Activated CD4-positive, alpha-beta T cell treated with anti-CD3 and anti-CD28 coated beads for 36 hours (primary cell): ENCODE measurements at regions not wholly inside any gene's neighbourhood (a gene's known extent, or its start where the extent isn't known, plus 50 kb on each side); places are given as distances from the start of the nearest gene placed in this dataset.

Experiments
- ATAC-seq: fragments of 200-7000 bp; cut with Tn5 transposase; one replicate; pipeline ENCODE4 v1.10.0; 2021; ENCODE audit warnings: mild to moderate bottlenecking, moderate library complexity
- CTCF ChIA-PET: fragments of 350-600 bp; sonication (Branson Sonifier 250); formaldehyde crosslinking; loops from one replicate; lab custom pipeline; 2021; ENCODE audit warnings: antibody characterized with exemption; lab: Charles Lee
- POLR2A ChIA-PET: fragments of 350-600 bp; sonication (Branson Sonifier 250); formaldehyde crosslinking; loops from one replicate; lab custom pipeline; 2021; ENCODE audit warnings: antibody characterized with exemption, inconsistent platforms; lab: Charles Lee
- DNase-seq: peaks from one replicate; pipeline ENCODE4 v3.0.0-alpha.2; 2020
- H3K27ac Mint-ChIP-seq: one replicate; pipeline ENCODE4 v1.8.0; 2021; ENCODE audit warnings: mixed read lengths
- H3K27me3 Mint-ChIP-seq: one replicate; pipeline ENCODE4 v1.8.0; 2021; ENCODE audit warnings: mixed read lengths
- H3K36me3 Mint-ChIP-seq: one replicate; pipeline ENCODE4 v1.8.0; 2021; ENCODE audit warnings: low read depth, mixed read lengths
- H3K4me1 Mint-ChIP-seq: one replicate; pipeline ENCODE4 v1.8.0; 2021; ENCODE audit warnings: mixed read lengths
- H3K4me3 Mint-ChIP-seq: one replicate; pipeline ENCODE4 v1.8.0; 2021; ENCODE audit warnings: mild to moderate bottlenecking, moderate library complexity, mixed read lengths
- H3K9me3 Mint-ChIP-seq: one replicate; pipeline ENCODE4 v1.8.0; 2021; ENCODE audit warnings: low read depth, mixed read lengths
- intact Hi-C, 2 experiments: fragments of 100-400 bp; cut with DNase I in 1 of 2; cut with micrococcal nuclease in 1 of 2; formaldehyde crosslinking; loops; one replicate each; pipeline versions ENCODE4 v1.14.2 to v1.15.1; 2022 to 2024; cut with DNase I, micrococcal nuclease

DNA sequence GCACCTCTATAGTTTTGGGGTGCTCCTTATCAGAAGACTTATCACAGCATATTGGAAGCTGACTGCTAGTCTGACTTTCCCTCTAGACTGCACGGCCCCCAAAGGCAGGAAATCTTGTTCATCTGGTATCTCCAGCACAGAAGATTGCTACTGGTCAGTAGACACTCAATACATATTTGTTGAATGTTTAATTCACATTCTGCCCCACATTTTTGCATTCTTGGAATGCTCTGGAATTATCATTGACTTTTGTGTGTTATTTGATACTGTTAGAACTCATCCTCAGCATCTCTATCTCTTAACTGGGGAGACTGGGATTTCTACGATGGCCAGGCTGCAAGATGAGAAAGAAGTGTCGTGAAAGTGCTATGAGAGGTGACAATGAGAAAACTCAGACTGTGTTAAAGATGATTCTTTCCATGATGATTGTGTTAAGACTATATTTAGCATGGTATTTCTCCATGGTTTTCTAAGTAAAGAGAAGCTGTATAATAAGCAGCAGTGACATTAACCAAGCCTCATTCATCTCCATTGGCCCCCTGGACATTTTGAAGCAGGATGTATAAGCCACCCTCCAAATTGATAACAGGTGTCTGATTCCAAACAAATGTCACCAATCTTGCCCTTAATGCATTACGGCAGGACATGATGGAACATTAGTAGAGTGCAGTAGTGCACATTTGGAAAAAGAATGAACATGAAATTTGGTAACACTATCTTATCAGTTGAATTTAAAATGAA, 440.9 kb downstream of the RFC3 start:
- intact Hi-C loops, result no loop called here
- POLR2A ChIA-PET, result no interaction called here
- CTCF ChIA-PET, result interaction anchor here (0.6 kb wide), 1 partner anchor 458 kb away, joined by 3 read pairs; no protein-coding TSS in a partner anchor
- no peaks in the 10 kb centered on the region for H3K36me3 Mint-ChIP-seq
- H3K9me3 Mint-ChIP-seq, result no peaks in the 10 kb centered on the region
- no peak for ATAC-seq
- no peak for DNase-seq
- no peak overlapping the region for H3K4me3 Mint-ChIP-seq
- no peaks in the 10 kb centered on the region for H3K4me1 Mint-ChIP-seq
- H3K27me3 Mint-ChIP-seq, result peaks cover 2% of the 10 kb centered on the region
- H3K27ac Mint-ChIP-seq, result no peak overlapping the region

DNA sequence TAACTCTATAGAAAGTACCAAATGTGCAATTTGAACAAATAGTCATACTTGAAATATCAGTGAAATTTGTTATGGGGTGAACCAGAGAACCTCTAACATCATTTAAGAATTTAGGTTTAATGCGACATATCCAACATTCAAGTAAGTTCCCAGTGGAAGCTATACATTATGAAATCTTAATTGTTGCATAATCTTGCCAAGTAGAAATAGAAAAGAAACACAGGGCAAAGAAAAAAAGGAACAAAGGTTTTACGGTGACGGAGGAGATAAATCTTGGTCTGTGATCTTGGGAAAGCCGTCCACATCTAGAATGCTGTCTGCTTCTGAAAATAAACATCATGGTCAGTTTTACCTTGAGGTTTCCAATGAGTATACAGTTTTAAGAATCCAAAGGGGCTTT, 445.7 kb downstream of the RFC3 start:
- no peak overlapping the region for H3K4me3 Mint-ChIP-seq
- intact Hi-C loops, result no loop called here
- ChIA-PET CTCF (no interaction called here), POLR2A (no interaction called here)
- ATAC-seq (no peak), DNase-seq (no peak)
- no peaks in the 10 kb centered on the region for H3K27me3 Mint-ChIP-seq
- H3K36me3 Mint-ChIP-seq, result no peaks in the 10 kb centered on the region
- no peaks in the 10 kb centered on the region for H3K9me3 Mint-ChIP-seq
- no peaks in the 10 kb centered on the region for H3K4me1 Mint-ChIP-seq
- H3K27ac Mint-ChIP-seq, result no peak overlapping the region

DNA sequence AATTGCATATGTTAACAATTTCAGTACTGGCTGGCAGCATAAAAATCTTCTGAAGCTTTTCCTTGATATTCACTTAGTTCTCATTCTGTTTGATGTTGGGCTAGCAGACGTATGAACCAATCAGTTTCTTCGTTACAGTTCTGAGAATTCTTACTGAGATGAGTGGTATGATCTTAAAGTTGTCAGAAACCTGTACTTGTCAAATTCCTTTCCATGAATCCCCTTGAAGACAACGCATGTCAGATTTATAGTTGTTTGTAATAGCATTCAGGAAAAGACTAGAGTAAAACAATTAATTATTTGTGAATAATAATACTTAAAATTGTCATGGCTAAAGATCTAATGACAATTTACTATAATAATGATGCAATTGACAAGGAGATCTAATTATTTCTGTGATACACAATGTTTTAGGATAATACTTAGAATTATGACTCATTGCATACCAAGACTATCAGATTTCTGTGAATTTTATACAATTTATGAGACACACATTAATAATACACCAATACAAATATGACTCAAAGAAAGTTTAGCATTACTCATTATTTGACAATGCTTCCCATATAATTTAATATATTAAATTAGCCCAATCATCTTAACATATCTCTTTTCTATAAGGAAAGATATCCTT, 447.2 kb downstream of the RFC3 start:
- intact Hi-C loops, result no loop called here
- ChIA-PET CTCF (no interaction called here), POLR2A (no interaction called here)
- H3K27me3 Mint-ChIP-seq, result no peaks in the 10 kb centered on the region
- no peak overlapping the region for H3K27ac Mint-ChIP-seq
- H3K36me3 Mint-ChIP-seq, result no peaks in the 10 kb centered on the region
- no peak overlapping the region for H3K4me3 Mint-ChIP-seq
- H3K9me3 Mint-ChIP-seq, result no peaks in the 10 kb centered on the region
- DNase-seq, result no peak
- H3K4me1 Mint-ChIP-seq, result no peaks in the 10 kb centered on the region
- ATAC-seq, result no peak

DNA sequence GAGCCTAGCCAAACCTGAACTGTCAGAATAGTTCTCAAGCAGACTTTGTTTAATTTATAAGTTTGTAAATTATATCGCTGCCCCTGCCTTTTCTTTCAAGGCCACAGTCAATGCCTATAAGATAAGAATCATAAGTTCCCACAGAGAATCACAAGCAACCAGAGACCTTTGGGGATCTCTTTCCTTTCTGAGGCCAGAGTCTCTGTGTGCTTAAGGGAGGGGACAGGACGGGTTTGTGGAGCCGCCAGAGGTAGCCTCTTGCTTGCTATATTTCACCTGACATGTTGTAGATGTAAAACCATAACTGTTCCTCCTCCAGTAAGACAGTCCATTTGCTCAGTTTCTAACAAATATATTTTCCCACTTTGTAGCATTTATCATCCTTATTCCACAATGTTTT, 458.8 kb downstream of the RFC3 start:
- no peak overlapping the region for H3K4me3 Mint-ChIP-seq
- ChIA-PET POLR2A (no interaction called here), CTCF (no interaction called here)
- no peaks in the 10 kb centered on the region for H3K4me1 Mint-ChIP-seq
- intact Hi-C loops, result no loop called here
- peaks cover 2% of the 10 kb centered on the region for H3K27me3 Mint-ChIP-seq
- H3K36me3 Mint-ChIP-seq, result no peaks in the 10 kb centered on the region
- DNase-seq (no peak), ATAC-seq (no peak)
- H3K9me3 Mint-ChIP-seq, result peaks cover 6% of the 10 kb centered on the region
- no peak overlapping the region for H3K27ac Mint-ChIP-seq

DNA sequence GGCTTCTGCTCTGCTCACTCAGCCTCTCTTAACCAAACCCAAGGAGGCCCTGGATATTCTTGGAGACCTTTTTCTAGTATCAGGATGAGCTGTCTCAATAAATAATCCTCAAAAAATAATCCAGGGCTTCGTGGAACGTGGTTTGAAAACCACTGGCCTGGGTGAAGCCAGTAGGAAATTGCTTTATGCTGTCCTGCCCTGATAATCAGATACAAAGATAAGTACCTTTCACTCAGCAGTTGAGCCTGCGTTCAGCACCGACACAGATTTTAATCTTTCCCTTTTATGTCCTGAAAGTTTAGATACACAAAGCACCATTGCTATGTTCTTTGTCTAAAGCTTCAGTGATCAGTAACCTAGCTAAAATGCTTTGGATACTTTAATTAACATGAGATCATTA, 460.0 kb downstream of the RFC3 start:
- intact Hi-C loops, result no loop called here
- H3K27me3 Mint-ChIP-seq, result peaks cover 2% of the 10 kb centered on the region
- no peaks in the 10 kb centered on the region for H3K4me1 Mint-ChIP-seq
- H3K27ac Mint-ChIP-seq, result no peak overlapping the region
- peaks cover 6% of the 10 kb centered on the region for H3K9me3 Mint-ChIP-seq
- ChIA-PET CTCF (no interaction called here), POLR2A (no interaction called here)
- DNase-seq, result no peak
- no peaks in the 10 kb centered on the region for H3K36me3 Mint-ChIP-seq
- no peak overlapping the region for H3K4me3 Mint-ChIP-seq
- ATAC-seq, result no peak

DNA sequence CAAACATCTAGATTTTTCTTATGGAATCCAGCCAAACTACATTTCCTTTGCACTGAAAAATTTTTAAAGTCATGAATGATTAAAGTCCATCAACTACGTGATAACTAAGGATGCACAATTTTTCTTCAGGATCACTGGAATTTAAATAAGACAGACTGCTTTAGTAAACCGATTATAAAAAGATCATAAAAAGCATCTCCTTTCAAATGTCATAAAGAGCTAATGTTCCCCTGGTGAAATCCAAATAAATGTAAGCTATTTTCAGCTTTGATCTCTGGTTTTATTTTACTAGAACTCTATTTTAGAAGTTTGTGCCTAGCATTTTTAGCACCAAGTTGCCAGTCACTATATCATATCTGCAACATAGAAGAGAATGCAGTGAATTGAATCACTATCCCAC, 460.8 kb downstream of the RFC3 start:
- CTCF ChIA-PET, result no interaction called here
- ATAC-seq, result no peak

DNA sequence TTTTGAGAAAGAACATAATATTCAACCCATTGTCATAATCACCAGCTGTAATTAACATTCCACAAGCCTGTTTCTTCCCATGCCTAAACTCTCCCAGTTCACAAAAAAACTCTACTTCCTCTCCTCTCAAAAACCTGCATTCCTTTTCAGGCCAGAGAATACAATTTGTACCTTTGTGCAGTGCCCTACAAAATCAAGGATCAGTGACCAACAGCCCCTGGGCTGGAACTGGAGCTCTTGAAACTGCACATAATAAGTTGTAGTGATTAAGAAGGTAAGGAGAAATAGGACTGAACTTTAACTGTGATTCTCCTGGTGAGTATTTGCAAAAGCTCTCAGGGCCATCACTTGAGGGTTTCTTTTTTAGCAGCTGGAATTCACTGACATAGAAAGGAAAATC, 472.7 kb downstream of the RFC3 start:
- ChIA-PET CTCF (no interaction called here), POLR2A (no interaction called here)
- Mint-ChIP-seq H3K36me3 (no peaks in the 10 kb centered on the region), H3K4me3 (no peak overlapping the region), H3K27me3 (no peaks in the 10 kb centered on the region), H3K27ac (no peak overlapping the region), H3K9me3 (no peaks in the 10 kb centered on the region), H3K4me1 (no peaks in the 10 kb centered on the region)
- DNase-seq, result no peak
- no peak for ATAC-seq
- intact Hi-C loops, result no loop called here

More for the DNA sequence above, 460.8 kb downstream of the RFC3 start:
- intact Hi-C loops, result no loop called here
- no peak overlapping the region for H3K4me3 Mint-ChIP-seq
- H3K36me3 Mint-ChIP-seq, result no peaks in the 10 kb centered on the region
- no peaks in the 10 kb centered on the region for H3K4me1 Mint-ChIP-seq
- H3K27me3 Mint-ChIP-seq, result no peaks in the 10 kb centered on the region
- no peak overlapping the region for H3K27ac Mint-ChIP-seq
- H3K9me3 Mint-ChIP-seq, result peaks cover 12% of the 10 kb centered on the region
- POLR2A ChIA-PET, result no interaction called here
- DNase-seq, result no peak

DNA sequence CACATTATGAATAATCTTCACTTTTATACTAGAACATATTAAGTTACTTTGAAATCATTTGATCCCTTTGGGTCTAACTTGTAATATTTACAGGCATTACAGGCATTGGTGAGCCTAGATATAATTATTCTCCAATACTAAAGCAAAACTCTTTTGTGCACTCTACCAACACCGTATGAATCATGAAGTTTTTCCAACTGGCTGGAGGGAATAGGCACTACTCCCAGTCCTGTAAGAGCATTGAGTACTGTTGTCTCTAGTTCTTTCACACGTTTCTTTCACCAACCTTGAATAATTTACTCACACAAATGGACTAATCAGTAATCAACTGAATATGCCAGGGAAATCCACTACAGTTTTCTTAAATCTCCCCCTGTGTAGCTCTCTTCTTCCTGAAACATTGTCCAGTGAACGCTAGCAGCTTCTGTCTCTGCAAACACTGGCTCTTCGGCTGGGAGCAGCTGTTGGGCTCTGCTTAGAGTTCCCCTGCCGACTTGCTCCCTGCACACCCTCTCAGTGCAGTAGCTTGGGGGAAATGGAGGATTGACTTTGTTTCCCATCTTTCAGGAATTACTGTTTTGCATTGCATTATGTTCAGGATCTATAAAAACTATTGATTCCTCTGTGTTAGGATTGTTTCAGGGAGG, 476.7 kb downstream of the RFC3 start:
- Mint-ChIP-seq H3K27ac (no peak overlapping the region), H3K36me3 (no peaks in the 10 kb centered on the region), H3K4me3 (no peak overlapping the region), H3K4me1 (no peaks in the 10 kb centered on the region), H3K27me3 (no peaks in the 10 kb centered on the region), H3K9me3 (no peaks in the 10 kb centered on the region)
- no peak for ATAC-seq
- intact Hi-C loops, result no loop called here
- POLR2A ChIA-PET, result no interaction called here
- CTCF ChIA-PET, result no interaction called here
- no peak for DNase-seq

DNA sequence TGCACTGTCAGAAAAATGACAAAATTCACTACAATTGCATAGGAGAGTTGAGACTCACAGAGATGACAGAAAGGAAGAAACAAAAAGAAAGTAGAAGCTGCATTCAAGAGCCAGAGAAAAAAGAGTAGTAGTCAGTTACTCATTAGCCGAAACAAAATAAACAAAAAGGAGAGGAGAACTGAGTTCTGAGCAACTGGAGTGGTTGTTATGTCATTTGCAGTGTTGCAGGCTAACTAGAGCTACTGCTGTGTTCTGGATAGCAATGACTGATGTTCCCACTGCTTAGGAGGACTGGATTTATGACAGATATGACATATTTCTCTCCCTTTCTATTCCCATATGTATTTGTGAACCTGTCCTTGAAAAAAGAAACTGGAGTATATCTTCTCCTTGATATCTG, 482.6 kb downstream of the RFC3 start:
- no peak overlapping the region for H3K27ac Mint-ChIP-seq
- H3K36me3 Mint-ChIP-seq, result no peaks in the 10 kb centered on the region
- H3K9me3 Mint-ChIP-seq, result peaks cover 8% of the 10 kb centered on the region
- ChIA-PET CTCF (interaction anchor here (0.5 to 0.6 kb wide), 2 partner anchors 1214 to 1931 kb away, joined by 3 read pairs; no protein-coding TSS in a partner anchor), POLR2A (no interaction called here)
- H3K4me3 Mint-ChIP-seq, result no peak overlapping the region
- no peaks in the 10 kb centered on the region for H3K4me1 Mint-ChIP-seq
- ATAC-seq (no peak), DNase-seq (no peak)
- intact Hi-C loops, result no loop called here
- H3K27me3 Mint-ChIP-seq, result no peaks in the 10 kb centered on the region

DNA sequence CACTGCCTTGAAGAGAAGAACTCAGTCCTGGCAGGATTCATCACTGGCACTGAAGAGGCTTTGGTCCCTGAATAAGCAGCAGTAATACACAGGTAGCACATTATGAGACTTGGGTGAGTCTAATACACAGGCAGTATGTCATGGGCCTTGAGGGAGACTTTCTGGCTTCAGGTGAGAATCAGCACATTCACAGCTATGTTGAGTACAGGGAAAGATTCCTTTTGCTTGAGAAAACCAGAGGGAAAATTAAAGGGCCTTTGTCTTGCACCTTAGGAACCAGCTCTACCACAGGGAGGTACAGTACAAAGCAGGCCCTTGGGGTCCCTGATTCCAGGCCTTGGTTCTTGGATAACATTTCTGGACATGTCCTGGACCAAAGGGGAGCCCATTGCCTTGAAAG, 484.6 kb downstream of the RFC3 start:
- ChIA-PET CTCF (no interaction called here), POLR2A (no interaction called here)
- ATAC-seq (no peak), DNase-seq (no peak)
- Mint-ChIP-seq H3K27ac (no peak overlapping the region), H3K4me3 (no peak overlapping the region), H3K27me3 (no peaks in the 10 kb centered on the region), H3K9me3 (peaks cover 8% of the 10 kb centered on the region), H3K4me1 (no peaks in the 10 kb centered on the region), H3K36me3 (no peaks in the 10 kb centered on the region)
- intact Hi-C loops, result no loop called here

DNA sequence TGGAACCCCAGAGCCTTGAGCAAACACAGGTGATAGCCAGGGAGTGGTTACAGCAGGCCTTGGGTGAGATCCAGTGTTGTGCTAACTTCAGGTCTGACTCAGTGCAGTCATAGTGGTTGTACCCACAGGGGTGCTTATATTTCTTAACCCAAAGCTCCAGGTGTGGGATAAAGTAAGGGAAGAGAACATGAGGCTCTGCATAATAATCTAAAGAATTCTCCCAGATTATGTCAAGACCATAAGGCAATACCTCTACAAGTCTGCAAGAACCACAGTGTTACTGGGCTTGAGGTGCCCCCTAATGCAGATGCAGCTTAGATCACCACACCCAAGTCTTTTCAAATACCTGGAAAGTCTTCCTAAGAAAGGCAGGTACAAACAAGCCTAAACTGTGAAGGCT, 485.4 kb downstream of the RFC3 start:
- no peak for DNase-seq
- H3K27me3 Mint-ChIP-seq, result no peaks in the 10 kb centered on the region
- intact Hi-C loops, result no loop called here
- no peak overlapping the region for H3K27ac Mint-ChIP-seq
- peaks cover 8% of the 10 kb centered on the region for H3K9me3 Mint-ChIP-seq
- ChIA-PET POLR2A (no interaction called here), CTCF (interaction anchor here (0.7 kb wide), 1 partner anchor 205 kb away, joined by 3 read pairs; no protein-coding TSS in a partner anchor)
- no peak overlapping the region for H3K4me3 Mint-ChIP-seq
- ATAC-seq, result no peak
- no peaks in the 10 kb centered on the region for H3K4me1 Mint-ChIP-seq
- H3K36me3 Mint-ChIP-seq, result no peaks in the 10 kb centered on the region

DNA sequence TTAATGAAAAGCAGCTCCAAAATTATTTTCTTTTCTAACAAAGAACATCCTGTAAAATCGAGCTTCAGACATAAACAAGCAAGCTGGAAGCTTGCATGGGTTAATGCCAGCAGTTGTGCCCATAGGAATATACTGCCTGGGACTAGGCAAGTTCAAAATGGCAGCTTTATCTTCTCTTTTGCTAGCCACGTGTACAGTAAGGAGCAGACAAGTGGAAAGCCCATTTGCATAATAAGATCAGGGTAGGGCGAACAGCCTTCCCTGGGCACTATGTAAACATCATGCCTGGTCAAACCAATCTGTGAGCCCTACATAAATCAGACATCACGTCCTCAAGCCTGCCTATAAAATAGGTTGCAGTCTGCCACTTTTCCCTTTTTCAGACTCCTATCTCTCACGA, 489.7 kb downstream of the RFC3 start:
- POLR2A ChIA-PET, result no interaction called here
- Mint-ChIP-seq H3K36me3 (no peaks in the 10 kb centered on the region), H3K9me3 (peaks cover 8% of the 10 kb centered on the region), H3K4me3 (no peak overlapping the region), H3K27ac (no peak overlapping the region), H3K4me1 (no peaks in the 10 kb centered on the region), H3K27me3 (no peaks in the 10 kb centered on the region)
- DNase-seq, result no peak
- CTCF ChIA-PET, result no interaction called here
- no peak for ATAC-seq
- intact Hi-C loops, result no loop called here
